Breast epithelium (tissue), 4 donors: ENCODE measurements at regions not wholly inside any gene's neighbourhood (a gene's known extent, or its start where the extent isn't known, plus 50 kb on each side); places are given as distances from the start of the nearest gene placed in this dataset.

Experiments used
- DNase-seq, 2 donors: peaks; one replicate each; pipeline ENCODE4 v3.0.0-alpha.2; 2019; ENCODE audit warnings: low spot score in 2 of 2
- H3K27ac ChIP-seq, 2 donors: fragments of 200-600 bp; sonication (generic) in 1 of 2; one replicate each; pipeline ENCODE4 v1.5.1; 2016 to 2019; ENCODE audit warnings: mild to moderate bottlenecking in 1 of 2
- H3K27me3 ChIP-seq, 2 donors: fragments of 200-600 bp; sonication (generic) in 1 of 2; one replicate each; pipeline versions ENCODE4 v1.5.1 to v1.6.0; 2017 to 2019; ENCODE audit warnings: control low read depth in 1 of 2, mild to moderate bottlenecking in 1 of 2
- H3K36me3 ChIP-seq: fragments of 200-600 bp; one replicate; pipeline ENCODE4 v1.5.1; 2019
- H3K4me1 ChIP-seq, 2 donors: fragments of 200-600 bp; sonication (generic); one replicate each; pipeline ENCODE4 v1.5.1; 2016 to 2019; ENCODE audit warnings: control low read depth in 1 of 2
- H3K4me3 ChIP-seq, 3 donors: fragments of 200-600 bp; sonication (generic); 1 replicate in 2 of 3; 2 replicates in 1 of 3; pipeline ENCODE4 v1.5.1; 2016 to 2019; ENCODE audit warnings: mild to moderate bottlenecking in 3 of 3, moderate library complexity in 2 of 3
- H3K9me3 ChIP-seq, 2 donors: fragments of 200-600 bp; sonication (generic) in 1 of 2; one replicate each; pipeline ENCODE4 v1.5.1; 2016 to 2019; ENCODE audit warnings: control low read depth in 1 of 2
- CTCF ChIP-seq, 3 donors: fragments of 450-650 bp; IDR thresholded peaks; one replicate each; pipeline ENCODE4 v1.5.1; 2016 to 2017; ENCODE audit warnings: antibody characterized with exemption in 3 of 3, mild to moderate bottlenecking in 3 of 3, moderate library complexity in 3 of 3
- POLR2A ChIP-seq: fragments of 450-650 bp; IDR thresholded peaks from one replicate; pipeline ENCODE4 v1.6.1; 2016; ENCODE audit warnings: antibody characterized with exemption, mild to moderate bottlenecking, moderate library complexity
- POLR2AphosphoS5 ChIP-seq, 3 donors: sonication (generic); formaldehyde crosslinking; IDR thresholded peaks; one replicate each; pipeline ENCODE4 v1.6.1; 2017; ENCODE audit warnings: antibody characterized with exemption in 3 of 3
- intact Hi-C: fragments of 100-400 bp; cut with DNase I; formaldehyde crosslinking; loops from one replicate; pipeline ENCODE4 v1.15.1; 2023; ENCODE audit warnings: low total_unique reads

GRCh38 chr9:96116275-96117064, 185.5 kb downstream of the HSD17B3 start:
- H3K27ac ChIP-seq: peak overlapping the region in 1 of 2 donors; percentile 33
- peaks cover 0 to 8% of the 10 kb centered on the region in 2 donors for H3K9me3 ChIP-seq
- intact Hi-C loops: no loop called here
- H3K36me3 ChIP-seq: no peaks in the 10 kb centered on the region
- TF ChIP-seq POLR2AphosphoS5 (IDR thresholded peaks at IDR 0.05) (peak in 2 of 3 donors; percentile 11 to 27), CTCF (IDR thresholded peaks at IDR 0.05) (no peak)
- DNase-seq: peak; percentile 59 to 87
- peaks cover 0 to 10% of the 10 kb centered on the region in 2 donors for H3K4me1 ChIP-seq
- H3K27me3 ChIP-seq: no peaks in the 10 kb centered on the region
- H3K4me3 ChIP-seq: no peak overlapping the region

- peaks cover 0 to 10% of the 10 kb centered on the region in 2 donors for H3K4me1 ChIP-seq
- no peak for DNase-seq
- H3K27me3 ChIP-seq: no peaks in the 10 kb centered on the region
- intact Hi-C loops: no loop called here
- no peak overlapping the region for H3K4me3 ChIP-seq
- H3K36me3 ChIP-seq: no peaks in the 10 kb centered on the region
- H3K27ac ChIP-seq: peak overlapping the region in 1 of 2 donors; percentile 33
- TF ChIP-seq POLR2A (no peak), POLR2AphosphoS5 (IDR thresholded peaks at IDR 0.05) (no peak), CTCF (IDR thresholded peaks at IDR 0.05) (no peak)
- peaks cover 0 to 8% of the 10 kb centered on the region in 2 donors for H3K9me3 ChIP-seq
These were observed 186.1 kb downstream of the HSD17B3 start for GRCh38 chr9:96115836-96116235.

DNA sequence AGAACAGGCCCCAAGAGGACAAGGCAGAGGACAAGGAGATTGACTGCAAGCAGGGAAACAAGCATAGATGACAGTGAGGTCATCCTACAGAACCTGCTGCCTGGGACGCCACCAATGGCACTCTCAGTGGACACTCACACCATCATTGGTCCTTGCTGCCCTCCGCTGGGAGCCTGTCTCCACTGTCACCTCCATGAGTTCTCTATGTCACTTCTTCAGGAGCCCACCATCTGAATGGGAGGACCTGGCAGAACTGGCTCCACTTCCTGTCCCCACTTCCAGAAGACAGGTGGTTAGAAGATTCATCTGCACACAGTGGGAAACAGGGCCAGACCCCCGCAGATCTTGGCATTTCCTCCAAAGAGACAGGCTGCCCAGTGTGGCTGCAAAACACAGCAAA, 188.9 kb downstream of the HSD17B3 start:
- peaks cover 0 to 10% of the 10 kb centered on the region in 2 donors for H3K4me1 ChIP-seq
- DNase-seq: no peak
- intact Hi-C loops: no loop called here
- H3K27ac ChIP-seq: no peak overlapping the region
- no peaks in the 10 kb centered on the region for H3K36me3 ChIP-seq
- TF ChIP-seq POLR2AphosphoS5 (IDR thresholded peaks at IDR 0.05) (no peak), POLR2A (no peak), CTCF (IDR thresholded peaks at IDR 0.05) (no peak)
- H3K9me3 ChIP-seq: no peaks in the 10 kb centered on the region
- H3K4me3 ChIP-seq: no peak overlapping the region
- peaks cover 0 to 2% of the 10 kb centered on the region in 2 donors for H3K27me3 ChIP-seq

DNA sequence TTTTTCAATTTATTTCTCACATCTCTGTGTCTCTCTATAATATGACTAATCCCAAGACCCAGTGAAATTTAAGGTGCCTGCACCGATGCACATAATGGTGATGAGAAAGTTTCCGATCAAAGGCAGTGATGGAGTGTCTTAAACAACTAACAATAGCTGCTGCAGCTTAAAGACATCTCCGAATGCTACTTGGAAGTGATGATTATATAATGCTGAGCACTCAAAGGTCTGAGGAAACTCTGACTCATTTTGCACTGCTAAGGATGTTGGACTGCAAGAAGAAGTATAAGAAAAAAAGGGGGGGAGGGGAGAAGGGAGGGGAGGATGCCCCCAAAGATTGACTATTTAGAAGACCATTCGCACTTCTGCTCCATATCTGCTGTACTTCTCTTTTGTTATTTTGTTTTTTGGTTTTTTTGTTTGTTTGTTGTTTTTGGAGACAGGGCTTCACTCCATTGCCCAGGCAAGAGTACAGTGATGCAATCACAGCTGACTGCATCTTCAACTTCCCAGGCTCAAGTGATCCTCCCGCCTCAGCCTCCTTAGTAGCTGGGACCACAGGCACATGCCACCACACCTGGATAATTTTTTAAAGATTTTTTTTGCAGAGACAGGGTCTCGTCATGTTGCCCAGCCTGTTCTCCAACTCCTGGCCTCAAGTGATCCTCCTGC, 192.2 kb downstream of the HSD17B3 start:
- H3K36me3 ChIP-seq: no peaks in the 10 kb centered on the region
- no peak overlapping the region for H3K27ac ChIP-seq
- H3K4me3 ChIP-seq: no peak overlapping the region
- TF ChIP-seq CTCF (IDR thresholded peaks at IDR 0.05) (no peak), POLR2A (no peak), POLR2AphosphoS5 (IDR thresholded peaks at IDR 0.05) (no peak)
- intact Hi-C loops: no loop called here
- H3K9me3 ChIP-seq: peaks cover 0 to 18% of the 10 kb centered on the region in 2 donors
- no peaks in the 10 kb centered on the region for H3K4me1 ChIP-seq
- H3K27me3 ChIP-seq: peaks cover 0 to 2% of the 10 kb centered on the region in 2 donors
- no peak for DNase-seq
